ENCODE measurements at regions not wholly inside any gene's neighbourhood (a gene's known extent, or its start where the extent isn't known, plus 50 kb on each side); places are given as distances from the start of the nearest gene placed in this dataset.

DNA sequence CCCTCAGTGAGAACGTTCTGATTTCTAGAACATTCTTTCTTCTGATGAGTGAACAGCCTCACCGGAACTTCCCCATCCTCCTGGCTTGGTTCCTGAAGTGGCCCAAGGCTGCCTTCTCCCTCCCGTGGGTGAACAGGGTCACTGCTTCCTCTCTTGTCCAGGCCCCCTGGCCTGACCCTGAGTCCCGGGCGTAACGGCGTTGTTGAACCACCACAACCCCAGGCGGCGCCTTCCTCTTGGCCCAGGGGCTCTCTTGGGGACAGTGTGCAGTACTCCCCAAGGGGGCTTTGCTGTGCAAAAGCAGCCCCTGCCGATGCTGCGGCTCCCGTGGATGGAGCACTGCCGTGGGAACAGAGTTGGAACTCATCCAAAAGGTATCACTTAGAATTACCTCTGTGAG, 147.2 kb downstream of the TSN start:
- Histone ChIP-seq H2AFZ (ENCODE audit: low read depth, low read length) (no peak overlapping the region), H3K4me1 (ENCODE audit: insufficient read depth, low read length) (peaks cover 4% of the 10 kb centered on the region), H3K9me3 (ENCODE audit: insufficient read depth, low read depth, low read length) (no peaks in the 10 kb centered on the region), H3K27ac (ENCODE audit: low read depth, low read length) (no peak overlapping the region), H3K9ac (ENCODE audit: low read length) (no peak overlapping the region), H3K4me2 (ENCODE audit: low read length) (no peak overlapping the region), H3K27me3 (ENCODE audit: insufficient read depth, low read length) (no peaks in the 10 kb centered on the region), H4K20me1 (ENCODE audit: insufficient read depth, low read length) (no peaks in the 10 kb centered on the region), H3K79me2 (ENCODE audit: insufficient read depth, low read length) (no peaks in the 10 kb centered on the region), H3K36me3 (ENCODE audit: insufficient read depth, low read length) (no peaks in the 10 kb centered on the region), H3K4me3 (ENCODE audit: insufficient read depth, low read depth, low read length) (no peak overlapping the region)
- DNase-seq (ENCODE audit: low read depth) (no peak), FAIRE-seq (no peak)
- H3K4me3 Mint-ChIP-seq (ENCODE audit: unreplicated experiment): no peak overlapping the region
- no peaks in the 10 kb centered on the region for H3K9me3 Mint-ChIP-seq (ENCODE audit: unreplicated experiment)
- no peak overlapping the region for H3K27ac Mint-ChIP-seq (ENCODE audit: unreplicated experiment)
- peaks cover 14% of the 10 kb centered on the region for H3K4me1 Mint-ChIP-seq (ENCODE audit: low read depth, unreplicated experiment)
- no peak for TF ChIP-seq EZH2 (IDR thresholded peaks at IDR 0.05; ENCODE audit: insufficient read depth, low read length)
- TF ChIP-seq, protein P1, sequence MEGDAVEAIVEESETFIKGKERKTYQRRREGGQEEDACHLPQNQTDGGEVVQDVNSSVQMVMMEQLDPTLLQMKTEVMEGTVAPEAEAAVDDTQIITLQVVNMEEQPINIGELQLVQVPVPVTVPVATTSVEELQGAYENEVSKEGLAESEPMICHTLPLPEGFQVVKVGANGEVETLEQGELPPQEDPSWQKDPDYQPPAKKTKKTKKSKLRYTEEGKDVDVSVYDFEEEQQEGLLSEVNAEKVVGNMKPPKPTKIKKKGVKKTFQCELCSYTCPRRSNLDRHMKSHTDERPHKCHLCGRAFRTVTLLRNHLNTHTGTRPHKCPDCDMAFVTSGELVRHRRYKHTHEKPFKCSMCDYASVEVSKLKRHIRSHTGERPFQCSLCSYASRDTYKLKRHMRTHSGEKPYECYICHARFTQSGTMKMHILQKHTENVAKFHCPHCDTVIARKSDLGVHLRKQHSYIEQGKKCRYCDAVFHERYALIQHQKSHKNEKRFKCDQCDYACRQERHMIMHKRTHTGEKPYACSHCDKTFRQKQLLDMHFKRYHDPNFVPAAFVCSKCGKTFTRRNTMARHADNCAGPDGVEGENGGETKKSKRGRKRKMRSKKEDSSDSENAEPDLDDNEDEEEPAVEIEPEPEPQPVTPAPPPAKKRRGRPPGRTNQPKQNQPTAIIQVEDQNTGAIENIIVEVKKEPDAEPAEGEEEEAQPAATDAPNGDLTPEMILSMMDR (IDR thresholded peaks at IDR 0.05; ENCODE audit: insufficient read depth, low read depth, low read length): no peak
- peaks cover 9% of the 10 kb centered on the region for H3K27me3 Mint-ChIP-seq (ENCODE audit: low read depth, unreplicated experiment)
- no peaks in the 10 kb centered on the region for H3K36me3 Mint-ChIP-seq (ENCODE audit: low read depth, unreplicated experiment)

DNA sequence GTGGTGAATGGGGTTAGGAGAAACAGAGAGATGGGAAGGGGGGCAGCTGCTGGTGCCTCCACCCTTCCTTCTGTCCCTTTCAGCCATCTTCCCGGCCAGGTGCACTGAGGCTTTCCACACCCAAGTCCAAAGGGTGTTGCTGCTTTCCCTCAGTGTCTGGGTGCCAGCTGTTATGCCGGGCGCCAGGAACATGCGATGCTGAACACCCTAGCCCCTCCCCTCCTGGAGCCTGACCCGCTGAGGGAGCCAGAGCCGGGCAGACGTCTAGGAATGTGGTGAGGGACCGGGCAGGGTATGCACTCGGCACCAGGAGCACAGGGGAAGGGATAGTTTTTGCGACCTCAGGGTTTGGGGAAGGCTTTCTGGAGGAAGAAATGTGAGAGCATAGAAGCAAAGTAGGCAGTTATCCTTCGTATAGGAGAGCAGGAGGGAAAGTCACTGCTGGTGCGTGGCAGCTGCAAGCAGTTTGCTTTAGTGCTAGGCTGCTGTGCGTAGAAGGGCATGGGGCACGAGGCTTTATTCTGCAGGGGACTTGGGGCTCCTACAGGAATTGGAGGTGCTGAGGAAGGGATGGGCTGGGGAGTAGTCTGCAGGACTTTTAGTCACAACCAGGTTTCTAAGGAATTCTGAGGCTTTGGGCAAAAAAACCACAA, 147.7 kb downstream of the TSN start:
- Mint-ChIP-seq H3K4me3 (ENCODE audit: unreplicated experiment) (no peak overlapping the region), H3K36me3 (ENCODE audit: low read depth, unreplicated experiment) (no peaks in the 10 kb centered on the region), H3K9me3 (ENCODE audit: unreplicated experiment) (no peaks in the 10 kb centered on the region), H3K27ac (ENCODE audit: unreplicated experiment) (no peak overlapping the region), H3K27me3 (ENCODE audit: low read depth, unreplicated experiment) (peaks cover 9% of the 10 kb centered on the region), H3K4me1 (ENCODE audit: low read depth, unreplicated experiment) (peaks cover 12% of the 10 kb centered on the region)
- FAIRE-seq (no peak), DNase-seq (ENCODE audit: low read depth) (no peak)
- Histone ChIP-seq H3K4me2 (ENCODE audit: low read length) (no peak overlapping the region), H3K4me3 (ENCODE audit: insufficient read depth, low read depth, low read length) (no peak overlapping the region), H3K4me1 (ENCODE audit: insufficient read depth, low read length) (peaks cover 1% of the 10 kb centered on the region), H3K36me3 (ENCODE audit: insufficient read depth, low read length) (no peaks in the 10 kb centered on the region), H2AFZ (ENCODE audit: low read depth, low read length) (no peak overlapping the region), H3K9me3 (ENCODE audit: insufficient read depth, low read depth, low read length) (no peaks in the 10 kb centered on the region), H3K9ac (ENCODE audit: low read length) (no peak overlapping the region), H3K27ac (ENCODE audit: low read depth, low read length) (no peak overlapping the region), H4K20me1 (ENCODE audit: insufficient read depth, low read length) (no peaks in the 10 kb centered on the region), H3K27me3 (ENCODE audit: insufficient read depth, low read length) (no peaks in the 10 kb centered on the region), H3K79me2 (ENCODE audit: insufficient read depth, low read length) (no peaks in the 10 kb centered on the region)
- TF ChIP-seq, protein P1 (IDR thresholded peaks at IDR 0.05; ENCODE audit: insufficient read depth, low read depth, low read length): no peak
- no peak for TF ChIP-seq EZH2 (IDR thresholded peaks at IDR 0.05; ENCODE audit: insufficient read depth, low read length)

DNA sequence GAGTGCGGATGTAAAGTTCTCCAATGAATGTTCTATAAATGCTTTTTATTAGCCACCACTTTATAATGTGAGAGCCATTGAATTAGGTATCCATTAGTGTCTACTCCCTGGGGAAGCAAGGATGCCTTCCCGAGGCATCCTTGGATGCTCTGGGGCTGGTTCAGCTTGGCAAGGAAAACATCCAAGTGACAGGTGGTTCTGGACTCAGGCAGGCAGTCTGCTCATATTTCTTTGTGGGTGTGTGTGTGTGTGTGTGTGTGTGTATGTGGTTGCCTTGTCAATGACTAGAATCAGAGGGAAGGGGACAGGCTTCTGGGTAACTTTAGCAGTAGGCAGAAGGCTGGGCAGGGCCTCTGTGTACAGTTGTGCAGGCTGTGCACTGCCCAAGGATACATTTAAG, 149.2 kb downstream of the TSN start:
- FAIRE-seq: no peak
- no peak for TF ChIP-seq EZH2 (IDR thresholded peaks at IDR 0.05; ENCODE audit: insufficient read depth, low read length)
- TF ChIP-seq, protein P1 (IDR thresholded peaks at IDR 0.05; ENCODE audit: insufficient read depth, low read depth, low read length): no peak
- DNase-seq (ENCODE audit: low read depth): no peak
- H3K9me3 ChIP-seq (ENCODE audit: insufficient read depth, low read depth, low read length): no peaks in the 10 kb centered on the region
- H3K4me1 ChIP-seq (ENCODE audit: insufficient read depth, low read length): no peaks in the 10 kb centered on the region
- H3K4me2 ChIP-seq (ENCODE audit: low read length): no peak overlapping the region
- no peak overlapping the region for H2AFZ ChIP-seq (ENCODE audit: low read depth, low read length)
- no peak overlapping the region for H3K4me3 ChIP-seq (ENCODE audit: insufficient read depth, low read depth, low read length)
- no peaks in the 10 kb centered on the region for H3K9me3 Mint-ChIP-seq (ENCODE audit: unreplicated experiment)
- no peaks in the 10 kb centered on the region for H3K79me2 ChIP-seq (ENCODE audit: insufficient read depth, low read length)
- H3K27ac Mint-ChIP-seq (ENCODE audit: unreplicated experiment): no peak overlapping the region
- H3K27me3 Mint-ChIP-seq (ENCODE audit: low read depth, unreplicated experiment): peaks cover 9% of the 10 kb centered on the region
- no peaks in the 10 kb centered on the region for H3K36me3 Mint-ChIP-seq (ENCODE audit: low read depth, unreplicated experiment)
- H3K4me3 Mint-ChIP-seq (ENCODE audit: unreplicated experiment): no peak overlapping the region
- no peaks in the 10 kb centered on the region for H3K4me1 Mint-ChIP-seq (ENCODE audit: low read depth, unreplicated experiment)
- H3K9ac ChIP-seq (ENCODE audit: low read length): no peak overlapping the region
- no peaks in the 10 kb centered on the region for H4K20me1 ChIP-seq (ENCODE audit: insufficient read depth, low read length)
- no peak overlapping the region for H3K27ac ChIP-seq (ENCODE audit: low read depth, low read length)
- no peaks in the 10 kb centered on the region for H3K36me3 ChIP-seq (ENCODE audit: insufficient read depth, low read length)
- peaks cover 4% of the 10 kb centered on the region for H3K27me3 ChIP-seq (ENCODE audit: insufficient read depth, low read length)
